GM19240 (cell line): ENCODE measurements at regions not wholly inside any gene's neighbourhood (a gene's known extent, or its start where the extent isn't known, plus 50 kb on each side); places are given as distances from the start of the nearest gene placed in this dataset.

Source experiments
- DNase-seq: peaks from one replicate; pipeline ENCODE4 v3.0.0; 2011; ENCODE audit warnings: low spot score; ENCODE audit not compliant: insufficient read length

- DNase-seq = no peak
These were observed 491.1 kb upstream of the ZMIZ1 start for GRCh38 chr10:78577712-78578111.

- DNase-seq = no peak
These were observed 489.8 kb upstream of the ZMIZ1 start for GRCh38 chr10:78578929-78579328.

GRCh38 chr10:78579576-78579975, 489.2 kb upstream of the ZMIZ1 start:
- DNase-seq = no peak

- no peak for DNase-seq
These were observed 488.8 kb upstream of the ZMIZ1 start for GRCh38 chr10:78579995-78580394.

- no peak for DNase-seq
These were observed 487.6 kb upstream of the ZMIZ1 start for GRCh38 chr10:78581133-78581694.

GRCh38 chr10:78582540-78582939, 486.2 kb upstream of the ZMIZ1 start:
- DNase-seq = no peak

GRCh38 chr10:78584266-78584665, 484.5 kb upstream of the ZMIZ1 start:
- DNase-seq = no peak

- DNase-seq = no peak
These were observed 484.1 kb upstream of the ZMIZ1 start for GRCh38 chr10:78584681-78585080.

GRCh38 chr10:78585952-78586351, 482.8 kb upstream of the ZMIZ1 start:
- no peak for DNase-seq

GRCh38 chr10:78588194-78588811, 480.5 kb upstream of the ZMIZ1 start:
- DNase-seq = no peak

- DNase-seq = no peak
These were observed 479.1 kb upstream of the ZMIZ1 start for GRCh38 chr10:78589687-78590086.

GRCh38 chr10:78591066-78591465, 477.7 kb upstream of the ZMIZ1 start:
- DNase-seq = no peak

GRCh38 chr10:78594559-78595268, 474.1 kb upstream of the ZMIZ1 start:
- no peak for DNase-seq

GRCh38 chr10:78595269-78595619, 473.5 kb upstream of the ZMIZ1 start:
- no peak for DNase-seq

- no peak for DNase-seq
These were observed 472.2 kb upstream of the ZMIZ1 start for GRCh38 chr10:78596556-78596955.

GRCh38 chr10:78597796-78598555, 470.8 kb upstream of the ZMIZ1 start:
- no peak for DNase-seq

GRCh38 chr10:78599122-78599853, 469.5 kb upstream of the ZMIZ1 start:
- no peak for DNase-seq

GRCh38 chr10:78600121-78600665, 468.6 kb upstream of the ZMIZ1 start:
- no peak for DNase-seq

GRCh38 chr10:78600740-78601139, 468.0 kb upstream of the ZMIZ1 start:
- DNase-seq = no peak

- DNase-seq = no peak
These were observed 466.4 kb upstream of the ZMIZ1 start for GRCh38 chr10:78602201-78602932.

GRCh38 chr10:78604286-78604685, 464.5 kb upstream of the ZMIZ1 start:
- no peak for DNase-seq
